KMS-11 (cell line): ENCODE measurements at regions not wholly inside any gene's neighbourhood (a gene's known extent, or its start where the extent isn't known, plus 50 kb on each side); places are given as distances from the start of the nearest gene placed in this dataset.

Experiments
- H2AFZ ChIP-seq: fragments of 200-600 bp; sonication (generic); 2 replicates; pipeline ENCODE4 v1.6.1; 2016; ENCODE audit warnings: antibody characterized with exemption, mixed run types, low read depth
- H3K27ac ChIP-seq: fragments of 200-600 bp; sonication (generic); 2 replicates; pipeline ENCODE4 v1.6.1; 2016; ENCODE audit warnings: mild to moderate bottlenecking, mixed run types
- H3K27me3 ChIP-seq: fragments of 200-600 bp; sonication (generic); 2 replicates; pipeline ENCODE4 v1.6.1; 2017; ENCODE audit warnings: mild to moderate bottlenecking, low read depth, mixed run types, moderate library complexity; ENCODE audit not compliant: insufficient read depth
- H3K36me3 ChIP-seq: fragments of 200-600 bp; sonication (generic); 2 replicates; pipeline ENCODE4 v1.6.1; 2017; ENCODE audit warnings: mild to moderate bottlenecking, mixed run types; ENCODE audit not compliant: insufficient read depth
- H3K4me1 ChIP-seq: fragments of 200-600 bp; sonication (generic); 2 replicates; pipeline ENCODE4 v1.6.1; 2016; ENCODE audit warnings: mild to moderate bottlenecking, low read depth, mixed run types; ENCODE audit not compliant: poor library complexity, severe bottlenecking
- H3K4me2 ChIP-seq: fragments of 200-600 bp; sonication (generic); 2 replicates; pipeline ENCODE4 v1.7.0; 2016; ENCODE audit warnings: mild to moderate bottlenecking, mixed run types
- H3K4me3 ChIP-seq: fragments of 200-600 bp; sonication (generic); IDR thresholded peaks from 2 replicates; pipeline ENCODE4 v1.6.1; 2017; ENCODE audit warnings: low read depth, low read length, mixed read lengths; ENCODE audit not compliant: insufficient read depth
- H3K79me2 ChIP-seq: fragments of 200-600 bp; sonication (generic); 2 replicates; pipeline ENCODE4 v1.6.1; 2016; ENCODE audit warnings: low read depth, mixed run types; ENCODE audit not compliant: insufficient read depth
- H3K9ac ChIP-seq: fragments of 200-600 bp; sonication (generic); 2 replicates; pipeline ENCODE4 v1.6.1; 2016; ENCODE audit warnings: mild to moderate bottlenecking, mixed run types
- H4K20me1 ChIP-seq: fragments of 200-600 bp; sonication (generic); 2 replicates; pipeline ENCODE4 v1.6.1; 2016; ENCODE audit warnings: mild to moderate bottlenecking, mixed run types; ENCODE audit not compliant: insufficient read depth
- TF ChIP-seq, protein P1 (sequence below): fragments of 200-600 bp; sonication (generic); conservative IDR thresholded peaks from 2 replicates; pipeline ENCODE4 v1.6.1; 2017; ENCODE audit warnings: low read depth, mild to moderate bottlenecking, antibody characterized with exemption, low read length, moderate library complexity, mixed read lengths

DNA sequence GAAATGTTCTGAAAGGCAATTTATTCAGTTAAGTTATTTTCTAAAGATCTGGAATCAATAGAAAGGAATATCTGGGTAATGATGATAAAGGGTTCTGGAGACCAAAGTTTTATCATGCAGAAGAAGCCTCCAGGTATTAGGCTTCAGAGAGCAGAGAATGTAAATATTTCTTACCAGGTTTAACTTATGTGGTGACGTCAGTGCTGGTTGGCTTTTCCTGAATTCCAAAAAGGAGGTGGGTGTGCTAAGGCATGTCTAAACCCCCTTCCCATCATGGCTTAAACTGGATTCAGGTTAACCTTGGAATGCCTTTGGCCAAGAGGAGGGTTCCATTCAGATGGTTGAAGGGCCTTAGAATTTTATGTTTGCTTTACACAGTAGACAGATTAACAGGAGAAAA is 829.9 kb downstream of the NCAM2 start:
- TF ChIP-seq, protein P1, sequence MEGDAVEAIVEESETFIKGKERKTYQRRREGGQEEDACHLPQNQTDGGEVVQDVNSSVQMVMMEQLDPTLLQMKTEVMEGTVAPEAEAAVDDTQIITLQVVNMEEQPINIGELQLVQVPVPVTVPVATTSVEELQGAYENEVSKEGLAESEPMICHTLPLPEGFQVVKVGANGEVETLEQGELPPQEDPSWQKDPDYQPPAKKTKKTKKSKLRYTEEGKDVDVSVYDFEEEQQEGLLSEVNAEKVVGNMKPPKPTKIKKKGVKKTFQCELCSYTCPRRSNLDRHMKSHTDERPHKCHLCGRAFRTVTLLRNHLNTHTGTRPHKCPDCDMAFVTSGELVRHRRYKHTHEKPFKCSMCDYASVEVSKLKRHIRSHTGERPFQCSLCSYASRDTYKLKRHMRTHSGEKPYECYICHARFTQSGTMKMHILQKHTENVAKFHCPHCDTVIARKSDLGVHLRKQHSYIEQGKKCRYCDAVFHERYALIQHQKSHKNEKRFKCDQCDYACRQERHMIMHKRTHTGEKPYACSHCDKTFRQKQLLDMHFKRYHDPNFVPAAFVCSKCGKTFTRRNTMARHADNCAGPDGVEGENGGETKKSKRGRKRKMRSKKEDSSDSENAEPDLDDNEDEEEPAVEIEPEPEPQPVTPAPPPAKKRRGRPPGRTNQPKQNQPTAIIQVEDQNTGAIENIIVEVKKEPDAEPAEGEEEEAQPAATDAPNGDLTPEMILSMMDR: no peak
- Histone ChIP-seq H3K79me2 (no peaks in the 10 kb centered on the region), H4K20me1 (no peaks in the 10 kb centered on the region), H3K36me3 (no peaks in the 10 kb centered on the region), H3K4me1 (no peaks in the 10 kb centered on the region), H3K27me3 (no peaks in the 10 kb centered on the region), H3K27ac (no peak overlapping the region), H2AFZ (no peak overlapping the region), H3K4me3 (no peak overlapping the region), H3K9ac (no peak overlapping the region), H3K4me2 (no peak overlapping the region)

DNA sequence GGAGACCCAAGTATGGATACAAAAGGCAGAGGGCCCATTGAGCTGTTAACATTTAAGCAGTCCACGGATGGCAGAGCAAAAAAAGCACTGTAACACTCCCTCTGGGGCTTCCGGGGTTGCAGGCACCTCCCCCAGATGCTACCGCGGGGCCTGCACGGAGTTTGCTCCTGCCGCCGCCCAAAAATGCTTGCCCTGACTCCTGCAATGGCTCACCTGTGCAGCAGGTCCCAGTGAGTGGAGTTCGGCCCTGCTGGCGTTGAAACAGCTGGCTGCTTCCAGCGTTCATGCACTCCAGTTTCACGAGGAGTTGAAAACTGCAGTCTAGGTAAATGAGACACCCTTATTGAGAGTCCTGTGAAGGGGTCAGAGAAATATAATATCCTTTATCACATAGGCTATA is 832.8 kb downstream of the NCAM2 start:
- Histone ChIP-seq H3K36me3 (no peaks in the 10 kb centered on the region), H4K20me1 (no peaks in the 10 kb centered on the region), H3K4me2 (no peak overlapping the region), H3K4me1 (no peaks in the 10 kb centered on the region), H3K27me3 (no peaks in the 10 kb centered on the region), H3K79me2 (no peaks in the 10 kb centered on the region), H3K9ac (no peak overlapping the region), H3K27ac (no peak overlapping the region), H3K4me3 (no peak overlapping the region), H2AFZ (peak overlapping the region; percentile 7; the same call in 1 of the 2 replicates)
- TF ChIP-seq, protein P1: no peak

DNA sequence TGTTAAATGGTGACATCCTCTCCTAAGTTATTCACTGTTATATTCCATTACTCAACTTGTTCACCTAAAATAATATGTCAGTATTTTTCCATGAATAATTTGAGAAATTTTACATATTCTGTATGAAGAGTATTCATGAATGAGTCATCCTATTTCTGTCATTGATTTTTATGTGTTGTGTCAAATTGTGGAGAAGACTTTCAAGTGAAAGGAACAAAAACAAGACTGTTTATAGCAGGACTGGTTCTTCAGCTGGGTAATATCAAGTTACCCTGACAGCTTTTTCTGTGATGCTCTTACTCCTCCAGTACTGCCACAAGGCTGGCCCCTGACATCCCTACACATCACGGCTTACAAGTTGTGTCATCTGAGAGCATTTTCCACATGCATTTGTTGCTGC is 847.7 kb downstream of the NCAM2 start:
- no peak overlapping the region for H3K4me3 ChIP-seq
- no peak overlapping the region for H2AFZ ChIP-seq
- no peaks in the 10 kb centered on the region for H3K36me3 ChIP-seq
- no peaks in the 10 kb centered on the region for H4K20me1 ChIP-seq
- no peak overlapping the region for H3K9ac ChIP-seq
- no peak overlapping the region for H3K4me2 ChIP-seq
- no peaks in the 10 kb centered on the region for H3K79me2 ChIP-seq
- no peaks in the 10 kb centered on the region for H3K27me3 ChIP-seq
- H3K27ac ChIP-seq: no peak overlapping the region
- TF ChIP-seq, protein P1: no peak
- H3K4me1 ChIP-seq: no peaks in the 10 kb centered on the region

DNA sequence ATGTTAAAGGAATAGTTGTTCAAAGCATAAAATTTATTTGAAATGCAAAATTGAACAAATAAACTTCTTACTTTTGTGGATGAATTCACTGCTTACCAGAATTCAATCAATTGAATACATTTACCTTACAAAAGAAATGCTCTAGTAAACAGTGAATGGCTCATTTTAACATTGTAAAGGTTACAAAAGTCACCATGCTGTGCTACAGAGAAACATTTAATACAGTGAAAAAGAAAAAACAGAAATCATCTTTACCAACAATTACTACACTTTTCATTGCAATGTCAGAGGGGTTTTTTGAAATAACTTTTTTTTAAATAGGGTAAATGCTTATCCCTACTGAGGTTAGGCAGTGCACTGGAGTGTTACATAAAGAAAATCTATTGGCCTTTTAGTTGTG is 853.0 kb downstream of the NCAM2 start:
- no peaks in the 10 kb centered on the region for H4K20me1 ChIP-seq
- H3K4me3 ChIP-seq: no peak overlapping the region
- no peaks in the 10 kb centered on the region for H3K27me3 ChIP-seq
- no peak overlapping the region for H3K9ac ChIP-seq
- H2AFZ ChIP-seq: no peak overlapping the region
- H3K79me2 ChIP-seq: no peaks in the 10 kb centered on the region
- no peak overlapping the region for H3K27ac ChIP-seq
- TF ChIP-seq, protein P1: no peak
- H3K4me1 ChIP-seq: no peaks in the 10 kb centered on the region
- H3K36me3 ChIP-seq: no peaks in the 10 kb centered on the region
- no peak overlapping the region for H3K4me2 ChIP-seq
